Liver (tissue), 8 donors: ENCODE measurements at regions not wholly inside any gene's neighbourhood (a gene's known extent, or its start where the extent isn't known, plus 50 kb on each side); places are given as distances from the start of the nearest gene placed in this dataset.

Experiments
- DNase-seq: peaks from one replicate; pipeline ENCODE4 v3.0.0-alpha.2; 2017; ENCODE audit warnings: low spot score
- H3K27ac ChIP-seq, 2 donors: one replicate each; pipeline ENCODE4 v1.7.0; 2013; ENCODE audit warnings: inconsistent platforms in 2 of 2, low read length in 2 of 2, control low read depth in 1 of 2, low read depth in 1 of 2, mild to moderate bottlenecking in 1 of 2
- H3K27me3 ChIP-seq, 4 donors: one replicate each; pipeline versions ENCODE4 v1.6.1 to v1.7.0; 2013; ENCODE audit warnings: low read length in 3 of 4, inconsistent platforms in 1 of 4, mild to moderate bottlenecking in 1 of 4, moderate library complexity in 1 of 4; ENCODE audit not compliant: control insufficient read depth in 4 of 4, insufficient read depth in 4 of 4
- H3K36me3 ChIP-seq, 4 donors: one replicate each; pipeline versions ENCODE4 v1.6.1 to v1.7.0; 2013; ENCODE audit warnings: low read length in 3 of 4, mild to moderate bottlenecking in 3 of 4, low read depth in 1 of 4, moderate library complexity in 1 of 4; ENCODE audit not compliant: control insufficient read depth in 4 of 4, insufficient read depth in 3 of 4
- H3K4me1 ChIP-seq, 4 donors: one replicate each; pipeline versions ENCODE4 v1.6.1 to v1.7.0; 2013; ENCODE audit warnings: low read length in 3 of 4, mild to moderate bottlenecking in 3 of 4, moderate library complexity in 1 of 4; ENCODE audit not compliant: control insufficient read depth in 4 of 4, insufficient read depth in 4 of 4
- H3K4me3 ChIP-seq, 3 donors: one replicate each; pipeline versions ENCODE4 v1.6.1 to v1.7.0; 2013; ENCODE audit warnings: low read length in 3 of 3, control low read depth in 1 of 3, low read depth in 1 of 3, mild to moderate bottlenecking in 1 of 3
- H3K9ac ChIP-seq, 2 donors: one replicate each; pipeline ENCODE4 v1.7.0; 2013; ENCODE audit warnings: low read length in 2 of 2, mild to moderate bottlenecking in 2 of 2, moderate library complexity in 2 of 2, control low read depth in 1 of 2, low read depth in 1 of 2
- H3K9me3 ChIP-seq, 4 donors: one replicate each; pipeline versions ENCODE4 v1.6.1 to v1.7.0; 2013; ENCODE audit warnings: low read length in 3 of 4; ENCODE audit not compliant: control insufficient read depth in 4 of 4
- ATF3 ChIP-seq: IDR thresholded peaks from 2 replicates; pipeline ENCODE4 v1.6.1; 2016; ENCODE audit warnings: antibody characterized with exemption
- CTCF ChIP-seq: fragments of 150-350 bp; IDR thresholded peaks from 2 replicates; pipeline ENCODE4 v1.5.1; 2017; ENCODE audit warnings: improper control_type of control experiment, low read depth, low read length; ENCODE audit not compliant: missing input control
- FOXA1 ChIP-seq: IDR thresholded peaks from 2 replicates; pipeline ENCODE4 v1.6.1; 2016; ENCODE audit warnings: antibody characterized with exemption
- FOXA2 ChIP-seq: IDR thresholded peaks from 2 replicates; pipeline ENCODE4 v1.6.1; 2016; ENCODE audit warnings: antibody characterized with exemption
- GABPA ChIP-seq, 2 donors: IDR thresholded peaks in 1 of 2; conservative IDR thresholded peaks in 1 of 2; 2 replicates each; pipeline ENCODE4 v1.6.1; 2016; ENCODE audit warnings: antibody characterized with exemption in 2 of 2, mild to moderate bottlenecking in 1 of 2, moderate library complexity in 1 of 2
- HNF4A ChIP-seq, 2 donors: conservative IDR thresholded peaks; 2 replicates each; pipeline ENCODE4 v1.6.1; 2016; ENCODE audit warnings: antibody characterized with exemption in 2 of 2, mild to moderate bottlenecking in 2 of 2
- HNF4G ChIP-seq: IDR thresholded peaks from 2 replicates; pipeline ENCODE4 v1.6.1; 2016; ENCODE audit warnings: antibody characterized with exemption
- JUND ChIP-seq, 2 donors: IDR thresholded peaks; 2 replicates each; pipeline ENCODE4 v1.6.1; 2016; ENCODE audit warnings: antibody characterized with exemption in 2 of 2
- NR2F2 ChIP-seq: IDR thresholded peaks from 2 replicates; pipeline ENCODE4 v1.6.1; 2016; ENCODE audit warnings: antibody characterized with exemption
- RXRA ChIP-seq, 2 donors: IDR thresholded peaks; 2 replicates each; pipeline ENCODE4 v1.6.1; 2017 to 2018; ENCODE audit warnings: antibody characterized with exemption in 2 of 2, mild to moderate bottlenecking in 1 of 2
- SP1 ChIP-seq: IDR thresholded peaks from 2 replicates; pipeline ENCODE4 v1.6.1; 2018; ENCODE audit warnings: antibody characterized with exemption, mild to moderate bottlenecking
- TAF1 ChIP-seq: conservative IDR thresholded peaks from 2 replicates; pipeline ENCODE4 v1.6.1; 2016; ENCODE audit warnings: antibody characterized with exemption, mild to moderate bottlenecking
- YY1 ChIP-seq: IDR thresholded peaks from 2 replicates; pipeline ENCODE4 v1.6.1; 2016; ENCODE audit warnings: antibody characterized with exemption, mild to moderate bottlenecking
- WGBS: extraction: QIAGEN DNeasy Blood & Tissue Kit; methylation state at CpG from one replicate; pipeline ENCODE4 v1.1.7; 2013; 5-methylcytosine and 5-hydroxymethylcytosine counted together
- TF ChIP-seq, protein P1 (sequence below): IDR thresholded peaks from 2 replicates; pipeline ENCODE4 v1.6.1; 2016; ENCODE audit warnings: antibody characterized with exemption
- TF ChIP-seq, protein P2 (sequence below): IDR thresholded peaks from 2 replicates; pipeline ENCODE4 v1.6.1; 2016; ENCODE audit warnings: antibody characterized with exemption, mild to moderate bottlenecking
- donor health status: healthy.
- donor health status: healthy.
- donor health status: healthy.
- donor health status: healthy.
- donor health status: healthy.

- H3K4me3 ChIP-seq: no peak overlapping the region
- H3K27me3 ChIP-seq: no peaks in the 10 kb centered on the region
- no peak overlapping the region for H3K9ac ChIP-seq
- H3K27ac ChIP-seq: no peak overlapping the region
- WGBS: 87% methylated on average over 36 of the region's 36 CpGs
- no peak for DNase-seq
- TF ChIP-seq, protein P1, sequence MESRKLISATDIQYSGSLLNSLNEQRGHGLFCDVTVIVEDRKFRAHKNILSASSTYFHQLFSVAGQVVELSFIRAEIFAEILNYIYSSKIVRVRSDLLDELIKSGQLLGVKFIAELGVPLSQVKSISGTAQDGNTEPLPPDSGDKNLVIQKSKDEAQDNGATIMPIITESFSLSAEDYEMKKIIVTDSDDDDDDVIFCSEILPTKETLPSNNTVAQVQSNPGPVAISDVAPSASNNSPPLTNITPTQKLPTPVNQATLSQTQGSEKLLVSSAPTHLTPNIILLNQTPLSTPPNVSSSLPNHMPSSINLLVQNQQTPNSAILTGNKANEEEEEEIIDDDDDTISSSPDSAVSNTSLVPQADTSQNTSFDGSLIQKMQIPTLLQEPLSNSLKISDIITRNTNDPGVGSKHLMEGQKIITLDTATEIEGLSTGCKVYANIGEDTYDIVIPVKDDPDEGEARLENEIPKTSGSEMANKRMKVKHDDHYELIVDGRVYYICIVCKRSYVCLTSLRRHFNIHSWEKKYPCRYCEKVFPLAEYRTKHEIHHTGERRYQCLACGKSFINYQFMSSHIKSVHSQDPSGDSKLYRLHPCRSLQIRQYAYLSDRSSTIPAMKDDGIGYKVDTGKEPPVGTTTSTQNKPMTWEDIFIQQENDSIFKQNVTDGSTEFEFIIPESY: no peak
- no peak for TF ChIP-seq HNF4A (conservative IDR thresholded peaks at IDR 0.05)
- TF ChIP-seq, protein P2, sequence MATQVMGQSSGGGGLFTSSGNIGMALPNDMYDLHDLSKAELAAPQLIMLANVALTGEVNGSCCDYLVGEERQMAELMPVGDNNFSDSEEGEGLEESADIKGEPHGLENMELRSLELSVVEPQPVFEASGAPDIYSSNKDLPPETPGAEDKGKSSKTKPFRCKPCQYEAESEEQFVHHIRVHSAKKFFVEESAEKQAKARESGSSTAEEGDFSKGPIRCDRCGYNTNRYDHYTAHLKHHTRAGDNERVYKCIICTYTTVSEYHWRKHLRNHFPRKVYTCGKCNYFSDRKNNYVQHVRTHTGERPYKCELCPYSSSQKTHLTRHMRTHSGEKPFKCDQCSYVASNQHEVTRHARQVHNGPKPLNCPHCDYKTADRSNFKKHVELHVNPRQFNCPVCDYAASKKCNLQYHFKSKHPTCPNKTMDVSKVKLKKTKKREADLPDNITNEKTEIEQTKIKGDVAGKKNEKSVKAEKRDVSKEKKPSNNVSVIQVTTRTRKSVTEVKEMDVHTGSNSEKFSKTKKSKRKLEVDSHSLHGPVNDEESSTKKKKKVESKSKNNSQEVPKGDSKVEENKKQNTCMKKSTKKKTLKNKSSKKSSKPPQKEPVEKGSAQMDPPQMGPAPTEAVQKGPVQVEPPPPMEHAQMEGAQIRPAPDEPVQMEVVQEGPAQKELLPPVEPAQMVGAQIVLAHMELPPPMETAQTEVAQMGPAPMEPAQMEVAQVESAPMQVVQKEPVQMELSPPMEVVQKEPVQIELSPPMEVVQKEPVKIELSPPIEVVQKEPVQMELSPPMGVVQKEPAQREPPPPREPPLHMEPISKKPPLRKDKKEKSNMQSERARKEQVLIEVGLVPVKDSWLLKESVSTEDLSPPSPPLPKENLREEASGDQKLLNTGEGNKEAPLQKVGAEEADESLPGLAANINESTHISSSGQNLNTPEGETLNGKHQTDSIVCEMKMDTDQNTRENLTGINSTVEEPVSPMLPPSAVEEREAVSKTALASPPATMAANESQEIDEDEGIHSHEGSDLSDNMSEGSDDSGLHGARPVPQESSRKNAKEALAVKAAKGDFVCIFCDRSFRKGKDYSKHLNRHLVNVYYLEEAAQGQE: no peak
- H3K4me1 ChIP-seq: no peaks in the 10 kb centered on the region
- no peaks in the 10 kb centered on the region for H3K36me3 ChIP-seq
- no peaks in the 10 kb centered on the region for H3K9me3 ChIP-seq
These were observed 809.7 kb upstream of the ADGRB3 start for GRCh38 chr6:67825201-67825895.

GRCh38 chr6:67818322-67818721, 816.8 kb upstream of the ADGRB3 start:
- Histone ChIP-seq H3K4me1 (no peaks in the 10 kb centered on the region), H3K36me3 (no peaks in the 10 kb centered on the region)
- TF ChIP-seq SP1 (no peak), FOXA1 (no peak), YY1 (no peak), HNF4G (no peak), ATF3 (no peak), JUND (IDR thresholded peaks at IDR 0.05) (no peak), RXRA (IDR thresholded peaks at IDR 0.05) (no peak)

DNA sequence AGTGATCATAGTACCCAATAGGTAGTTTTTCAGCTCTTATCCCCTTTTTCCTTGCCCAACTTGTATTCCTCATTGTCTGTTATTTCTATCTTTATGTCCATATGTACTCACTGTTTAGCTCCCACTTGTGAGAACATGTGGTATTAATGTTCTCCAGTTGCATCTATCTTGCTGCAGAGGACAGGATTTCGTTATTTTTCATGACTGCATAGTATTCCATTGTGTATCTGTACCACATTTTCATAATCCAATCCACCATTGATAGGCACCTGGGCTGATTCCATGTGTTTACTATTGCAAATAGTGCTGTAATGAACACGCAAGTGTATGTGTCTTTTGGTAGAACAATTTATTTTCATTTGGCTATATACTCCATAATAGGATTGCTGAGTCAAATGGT, 819.5 kb upstream of the ADGRB3 start:
- no peak overlapping the region for H3K4me3 ChIP-seq
- peaks cover 2 to 15% (median 5%) of the 10 kb centered on the region in 4 donors for H3K9me3 ChIP-seq
- no peak for DNase-seq
- no peak overlapping the region for H3K27ac ChIP-seq
- H3K27me3 ChIP-seq: no peaks in the 10 kb centered on the region
- 50% methylated on average over 2 of the region's 2 CpGs for WGBS
- H3K9ac ChIP-seq: no peak overlapping the region
- H3K36me3 ChIP-seq: no peaks in the 10 kb centered on the region
- no peaks in the 10 kb centered on the region for H3K4me1 ChIP-seq
- TF ChIP-seq JUND (IDR thresholded peaks at IDR 0.05) (no peak), HNF4G (no peak), SP1 (no peak), NR2F2 (no peak), GABPA (IDR thresholded peaks at IDR 0.05 in 1 of 2, conservative IDR thresholded peaks at IDR 0.05 in 1 of 2) (no peak), TAF1 (no peak), FOXA2 (no peak), CTCF (no peak), YY1 (no peak), HNF4A (conservative IDR thresholded peaks at IDR 0.05) (no peak)
- TF ChIP-seq, protein P1: no peak

More at GRCh38 chr6:67818322-67818721, 816.8 kb upstream of the ADGRB3 start:
- Histone ChIP-seq H3K27ac (no peak overlapping the region), H3K9me3 (peaks cover 0 to 6% (median under 1%) of the 10 kb centered on the region in 4 donors), H3K4me3 (no peak overlapping the region), H3K9ac (no peak overlapping the region), H3K27me3 (no peaks in the 10 kb centered on the region)
- no peak for DNase-seq
- WGBS: 59% methylated on average over 2 of the region's 2 CpGs
